Islet of Langerhans (tissue), 1 donor: ENCODE measurements at regions not wholly inside any gene's neighbourhood (a gene's known extent, or its start where the extent isn't known, plus 50 kb on each side); places are given as distances from the start of the nearest gene placed in this dataset.
A peak's percentile ranks its signal among the peaks of the same experiment; 100 is the strongest.

Source experiments
- FAIRE-seq: peaks from one replicate; lab custom pipeline; 2011; peaks lifted over from hg19 to GRCh38; lab: Jason Lieb, UNC

GRCh38 chr6:71430018-71430417, 141.4 kb downstream of the OGFRL1 start:
- FAIRE-seq: no peak

DNA sequence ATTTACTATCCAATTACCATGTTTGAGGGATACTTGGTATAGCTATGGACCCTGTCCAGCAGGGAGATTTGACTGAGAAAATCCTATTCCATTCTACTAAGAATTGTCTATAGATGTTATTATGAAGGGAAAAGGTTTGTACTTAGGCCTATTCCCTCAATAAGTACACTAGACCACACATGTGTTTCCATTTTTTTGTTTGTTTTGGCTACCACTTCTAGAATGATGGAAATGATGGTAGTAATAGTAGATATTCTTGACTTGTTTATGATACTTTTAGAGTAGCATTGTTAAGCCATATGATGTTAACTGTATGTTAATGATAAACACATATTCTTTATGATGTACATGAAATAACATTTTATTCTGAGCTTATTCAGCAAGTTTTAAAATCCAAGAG, 144.8 kb downstream of the OGFRL1 start:
- FAIRE-seq: no peak

DNA sequence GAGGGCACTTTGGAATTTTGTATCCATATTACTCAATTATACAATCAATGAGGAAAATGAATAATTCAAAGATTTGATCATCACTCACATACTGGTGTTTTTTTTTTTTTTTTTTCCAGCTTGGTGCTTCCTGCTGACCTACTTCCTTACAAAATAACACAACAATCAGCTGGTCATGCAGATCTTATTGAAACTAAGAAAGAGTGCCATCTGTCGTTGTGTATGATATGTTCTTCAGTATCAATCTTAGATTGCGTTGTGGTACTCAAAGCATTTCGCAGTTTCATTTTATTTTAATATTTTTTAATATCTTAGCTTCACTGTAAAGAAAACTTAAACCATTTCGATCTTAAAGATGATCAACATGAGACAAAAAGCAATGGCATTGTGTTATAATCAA, 155.6 kb downstream of the OGFRL1 start:
- peak; percentile 92 for FAIRE-seq

DNA sequence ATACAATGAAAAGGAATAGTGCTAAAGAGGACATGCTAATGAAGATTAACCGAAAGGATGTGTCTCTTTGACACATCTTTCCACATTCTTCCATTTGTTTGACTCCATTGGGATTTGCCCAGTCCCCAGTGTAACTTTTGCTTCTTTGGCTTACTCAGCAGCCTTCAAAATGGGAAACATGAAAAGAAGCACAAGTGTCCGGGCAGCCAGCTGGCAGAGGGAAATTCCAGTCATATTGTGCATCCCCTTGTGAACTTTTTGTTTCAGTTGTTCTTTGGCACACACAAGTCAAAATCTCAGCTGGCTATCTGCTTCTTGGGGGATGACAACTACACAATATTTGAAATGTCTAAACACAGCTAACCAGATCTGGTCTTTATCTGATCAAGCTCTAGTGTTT, 157.4 kb downstream of the OGFRL1 start:
- FAIRE-seq: no peak

- FAIRE-seq: no peak
Observed at GRCh38 chr6:71446470-71446869, 157.9 kb downstream of the OGFRL1 start.

DNA sequence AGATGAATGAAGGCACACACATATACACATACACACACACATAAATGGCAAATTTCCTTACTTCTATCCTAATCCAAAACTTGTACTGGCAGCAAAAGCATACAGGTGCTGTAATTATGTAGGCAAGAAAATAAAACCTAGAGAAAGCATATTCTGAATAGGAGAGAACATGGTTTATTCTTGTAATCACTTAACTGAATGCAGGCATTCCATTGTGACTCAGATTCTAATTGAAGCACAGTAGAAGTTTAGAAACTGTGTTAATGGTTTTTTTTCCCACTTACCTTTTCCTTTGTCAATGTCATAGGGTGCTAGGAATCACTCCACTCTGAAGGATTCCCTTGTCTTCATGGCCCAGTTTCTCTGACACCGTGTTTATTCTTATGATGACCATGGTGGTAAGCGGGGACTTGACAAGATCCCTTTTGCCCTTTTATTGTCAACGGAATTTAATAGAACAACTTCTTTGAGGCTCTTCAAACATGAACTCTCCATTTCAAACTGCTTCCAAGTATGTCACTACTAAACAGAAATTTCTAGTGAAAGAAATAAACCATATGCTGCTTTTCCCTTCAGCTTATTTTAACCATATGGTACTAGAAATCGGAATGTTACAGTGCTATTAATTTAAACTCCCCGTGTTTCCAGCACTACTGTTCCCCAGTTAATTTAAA, 164.2 kb downstream of the OGFRL1 start:
- FAIRE-seq: no peak

DNA sequence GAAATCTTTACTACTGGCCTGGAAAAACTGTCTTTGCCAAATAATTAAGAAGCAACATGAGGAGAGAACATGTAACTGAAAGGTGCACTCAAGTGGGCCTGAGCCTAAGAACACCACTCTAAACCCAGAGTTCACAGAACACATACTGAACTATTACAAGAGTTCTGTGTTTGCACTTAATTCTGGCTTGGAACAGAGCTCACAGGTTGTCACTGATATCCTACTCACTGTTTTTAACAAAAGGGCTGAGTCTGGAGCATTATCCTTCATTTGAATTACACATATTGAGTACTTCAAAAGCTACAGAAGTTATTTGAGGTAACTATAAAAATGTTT, 164.7 kb downstream of the OGFRL1 start:
- no peak for FAIRE-seq

GRCh38 chr6:71454056-71454455, 165.4 kb downstream of the OGFRL1 start:
- FAIRE-seq: no peak

DNA sequence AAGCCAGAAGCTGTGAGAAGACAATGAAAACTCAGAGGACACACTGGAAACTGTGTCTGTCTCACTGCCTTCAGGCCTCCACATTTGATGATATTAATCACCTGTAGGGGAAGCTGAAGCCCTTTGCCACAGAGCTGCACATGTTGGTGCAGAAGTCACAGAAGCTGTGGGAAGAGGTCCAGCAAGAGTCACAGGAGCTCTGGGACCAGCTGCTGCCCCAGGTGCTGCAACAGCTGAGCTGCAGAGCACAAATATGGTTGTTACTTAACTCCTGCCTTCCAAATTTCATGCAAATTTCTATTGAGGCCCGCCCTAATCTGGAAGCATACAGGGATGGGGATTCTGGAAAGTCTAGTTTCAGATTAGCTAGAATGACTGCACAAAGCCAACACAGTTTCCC, 169.3 kb downstream of the OGFRL1 start:
- FAIRE-seq: no peak

DNA sequence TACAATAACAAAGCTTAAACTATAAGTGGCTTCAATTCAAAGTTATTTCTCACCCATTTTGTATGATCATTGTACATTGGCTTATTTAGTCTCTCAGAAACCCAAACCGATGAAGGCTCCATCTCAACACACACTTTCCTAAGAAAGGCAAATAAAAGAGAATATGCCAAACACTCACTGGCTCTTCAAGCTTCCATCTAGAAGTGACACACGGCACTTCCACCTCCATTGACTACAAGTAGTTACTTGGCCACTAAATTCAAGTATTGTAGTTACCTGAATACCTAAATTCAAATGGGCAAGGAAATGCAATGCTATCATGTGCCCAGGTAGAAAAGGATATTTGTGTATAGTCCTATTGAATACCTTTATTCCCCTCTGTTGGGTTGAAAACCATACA, 170.6 kb downstream of the OGFRL1 start:
- no peak for FAIRE-seq

GRCh38 chr6:71460933-71461332, 172.3 kb downstream of the OGFRL1 start:
- FAIRE-seq: no peak

DNA sequence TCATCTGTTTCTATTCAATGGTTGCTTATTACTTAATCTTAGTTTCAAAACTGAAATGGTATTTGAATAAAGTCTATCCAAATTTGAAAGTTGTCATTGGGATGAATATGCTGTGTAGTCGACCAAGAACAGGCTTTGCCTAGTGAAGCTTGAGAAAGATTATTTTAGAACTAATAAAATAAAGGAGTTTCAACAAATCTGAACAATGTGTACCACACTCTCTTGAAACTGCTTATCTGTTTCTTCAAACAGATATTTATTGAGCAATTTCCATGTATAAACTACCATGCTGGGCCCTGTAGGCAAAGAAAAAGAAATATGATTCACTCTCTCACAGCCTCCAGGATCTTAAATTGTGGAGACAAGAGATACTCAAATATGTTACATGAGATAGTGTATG, 174.4 kb downstream of the OGFRL1 start:
- no peak for FAIRE-seq

DNA sequence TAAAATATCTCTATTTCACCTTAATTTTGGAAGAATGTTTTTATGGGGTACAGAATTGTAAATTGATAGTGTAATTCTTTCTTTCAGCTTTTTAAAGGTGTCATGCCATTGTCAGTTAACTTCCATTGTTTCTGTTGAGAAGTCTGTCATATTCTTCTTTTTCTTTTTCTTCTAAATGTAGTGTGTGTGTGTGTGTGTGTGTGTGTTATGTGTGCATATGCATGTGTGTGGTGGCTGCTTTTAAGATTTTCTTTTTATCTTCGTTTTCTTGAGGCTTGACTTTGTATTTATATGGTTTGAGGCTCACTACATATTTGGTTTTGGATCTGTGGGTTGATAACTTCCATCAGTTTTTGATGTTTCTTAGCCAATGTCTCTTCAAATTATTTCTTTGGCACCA, 176.5 kb downstream of the OGFRL1 start:
- FAIRE-seq: no peak

- no peak for FAIRE-seq
Observed at GRCh38 chr6:71466362-71466761, 177.8 kb downstream of the OGFRL1 start.

DNA sequence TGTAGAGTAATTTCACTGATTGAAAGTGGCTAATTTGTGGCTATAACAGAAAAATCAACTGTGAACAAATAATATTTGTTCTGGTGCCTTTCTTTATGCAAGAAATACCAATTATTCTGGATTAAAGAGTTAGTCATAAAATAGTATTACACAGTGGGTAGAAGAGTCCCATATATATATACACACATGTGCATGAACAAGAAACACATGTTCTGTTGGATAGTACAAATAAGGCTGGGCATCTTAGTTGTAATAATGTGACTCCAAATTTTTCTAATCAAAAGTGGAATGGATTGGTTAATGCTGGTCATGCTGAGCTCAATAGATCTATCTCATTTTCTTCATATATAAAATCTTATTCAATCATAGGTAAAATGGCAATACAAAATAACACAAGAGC, 179.4 kb downstream of the OGFRL1 start:
- FAIRE-seq: no peak

- no peak for FAIRE-seq
Observed at GRCh38 chr6:71468841-71469700, 180.5 kb downstream of the OGFRL1 start.

DNA sequence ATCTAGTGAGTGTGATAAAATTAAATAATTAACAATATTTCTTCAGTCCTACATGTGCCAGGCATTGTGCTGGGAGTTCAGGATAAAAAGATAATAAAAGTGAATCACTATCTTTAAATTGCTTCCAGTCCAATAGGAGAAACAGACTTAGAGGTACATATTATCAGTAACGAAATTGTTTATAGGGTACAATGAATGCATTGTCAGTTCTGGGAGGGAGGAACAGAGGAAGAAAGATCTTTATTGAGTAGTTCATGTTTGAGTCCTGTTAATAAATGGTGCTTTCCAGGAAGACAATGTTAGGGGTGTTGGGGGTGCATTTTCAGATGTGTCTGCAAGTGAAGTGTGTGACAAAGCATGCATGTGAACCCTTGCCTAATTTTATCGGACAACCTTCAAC, 183.1 kb downstream of the OGFRL1 start:
- no peak for FAIRE-seq

- FAIRE-seq: no peak
Observed at GRCh38 chr6:71473926-71474325, 185.3 kb downstream of the OGFRL1 start.

DNA sequence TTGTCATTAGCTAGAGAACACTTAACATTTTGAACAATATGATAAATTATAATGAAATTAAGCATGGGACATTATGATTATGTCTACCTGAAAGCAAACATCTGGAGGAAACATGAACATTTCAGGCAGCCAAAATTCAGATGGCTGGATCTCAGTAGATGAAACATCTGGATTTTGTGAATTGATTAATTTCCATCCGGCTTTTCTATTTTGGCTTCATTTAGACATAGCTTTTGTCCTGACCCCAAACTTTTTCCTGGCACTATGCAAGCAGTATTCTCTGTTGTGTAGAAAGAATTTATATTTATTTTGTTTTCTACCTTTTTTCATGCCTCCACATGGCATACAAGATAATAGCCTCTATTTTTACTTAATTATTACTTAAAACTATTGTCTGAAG, 186.3 kb downstream of the OGFRL1 start:
- no peak for FAIRE-seq

DNA sequence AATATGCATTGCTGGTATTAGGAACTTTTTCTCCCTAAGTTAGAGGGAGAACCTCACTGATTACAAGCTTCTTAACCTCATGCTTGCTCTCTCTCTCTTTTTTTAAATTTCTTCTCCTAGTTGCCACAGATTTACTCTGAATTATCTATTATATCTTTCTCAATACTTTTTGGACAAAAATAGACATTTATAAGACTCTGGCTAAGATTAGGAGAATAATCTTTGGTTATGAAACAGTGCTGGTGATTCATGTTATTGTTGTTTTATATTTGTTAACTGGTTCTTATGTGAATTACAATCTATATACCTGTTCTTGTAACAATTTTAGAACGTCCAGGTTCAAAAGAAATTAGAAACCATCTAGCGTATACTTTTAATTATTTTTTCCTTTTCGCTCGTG, 187.8 kb downstream of the OGFRL1 start:
- FAIRE-seq: no peak

DNA sequence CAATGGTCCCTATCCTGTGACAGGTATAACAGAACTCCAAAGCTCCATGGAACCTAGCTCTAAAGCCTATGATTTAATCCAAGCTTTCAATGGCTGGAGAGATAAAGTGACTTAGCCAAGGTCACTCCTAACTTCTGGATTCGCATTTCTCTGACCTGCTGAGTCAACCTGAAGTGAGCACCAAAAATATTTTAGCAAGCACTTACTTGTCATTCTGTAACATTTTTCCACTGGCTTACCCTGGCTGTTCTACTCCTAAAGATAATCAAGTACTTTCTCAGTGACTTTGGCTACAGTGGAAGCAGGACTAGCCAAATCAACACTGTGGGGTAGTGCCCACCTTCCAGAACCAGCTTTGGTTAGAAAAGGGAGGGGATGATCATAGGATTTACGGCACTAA, 188.3 kb downstream of the OGFRL1 start:
- no peak for FAIRE-seq

DNA sequence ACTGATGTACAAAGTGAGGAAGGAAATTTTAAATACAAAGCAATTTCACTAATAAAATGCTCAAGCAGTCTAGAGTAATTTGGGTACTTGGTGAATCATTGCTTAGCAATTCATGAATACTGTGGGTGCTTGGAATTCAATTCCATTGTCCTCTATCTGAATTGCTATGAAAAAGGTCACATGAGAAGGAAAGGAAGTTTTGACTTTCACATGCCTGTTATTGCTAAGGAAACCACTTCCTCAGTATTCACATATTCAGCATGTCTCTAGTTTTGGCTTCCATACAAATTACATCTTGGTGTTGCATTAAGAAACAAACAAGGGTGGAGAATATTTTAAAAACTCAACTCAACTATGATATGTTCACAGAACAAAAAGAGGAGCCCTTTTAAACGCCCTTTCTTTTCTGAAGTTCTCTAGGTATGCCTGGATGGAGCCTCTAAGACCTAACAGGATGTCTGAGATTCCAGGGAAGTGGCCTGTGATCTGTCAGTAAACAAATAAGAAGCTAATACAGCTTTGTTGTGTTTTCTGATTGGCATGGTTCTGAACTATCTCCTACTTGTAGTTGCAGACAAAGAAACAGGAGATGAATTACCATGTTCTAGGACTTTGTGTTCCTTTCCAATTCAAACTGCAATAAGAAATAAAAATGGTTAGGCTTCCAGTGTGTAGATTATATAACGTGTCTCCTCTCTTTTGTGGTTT, 190.4 kb downstream of the OGFRL1 start:
- FAIRE-seq: no peak

DNA sequence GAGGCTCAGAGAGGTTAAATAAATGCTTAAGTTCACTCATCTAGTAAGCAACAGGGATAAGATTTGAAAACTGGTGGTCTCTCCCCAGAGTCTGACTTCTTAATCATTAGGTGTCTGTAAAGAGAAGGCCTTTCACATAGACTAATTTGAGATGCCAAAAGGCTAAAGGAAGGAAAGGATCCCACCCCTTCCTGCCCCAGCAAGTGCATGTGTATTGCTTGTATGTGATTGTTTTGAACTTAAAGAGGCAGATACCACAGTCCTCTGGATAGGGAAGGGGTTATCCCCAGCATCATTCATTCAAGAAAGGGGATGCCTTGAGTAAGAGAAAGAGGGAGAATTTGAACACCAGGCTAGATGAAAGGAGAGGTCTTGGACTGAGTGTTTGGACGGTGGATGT, 192.0 kb downstream of the OGFRL1 start:
- no peak for FAIRE-seq

- no peak for FAIRE-seq
Observed at GRCh38 chr6:71481011-71481410, 192.4 kb downstream of the OGFRL1 start.
